Mucosa of descending colon (tissue), 3 donors: ENCODE measurements at regions not wholly inside any gene's neighbourhood (a gene's known extent, or its start where the extent isn't known, plus 50 kb on each side); places are given as distances from the start of the nearest gene placed in this dataset.

Source experiments
- ATAC-seq: fragments of 200-7000 bp; cut with Tn5 transposase; one replicate; pipeline ENCODE4 v1.9.1; 2020; ENCODE audit warnings: mild to moderate bottlenecking, moderate library complexity
- DNase-seq, 3 donors: peaks; one replicate each; pipeline ENCODE4 v3.0.0-alpha.2; 2020
- H3K36me3 ChIP-seq: fragments of 200-600 bp; one replicate; pipeline ENCODE4 v1.8.0; 2021; ENCODE audit warnings: low read depth, mild to moderate bottlenecking
- H3K4me1 ChIP-seq: fragments of 200-600 bp; one replicate; pipeline ENCODE4 v1.8.0; 2021; ENCODE audit warnings: low read depth, mild to moderate bottlenecking
- H3K4me3 ChIP-seq: fragments of 200-600 bp; one replicate; pipeline ENCODE4 v1.8.0; 2021; ENCODE audit warnings: mild to moderate bottlenecking
- H3K9me3 ChIP-seq: fragments of 200-600 bp; one replicate; pipeline ENCODE4 v1.8.0; 2021; ENCODE audit warnings: mild to moderate bottlenecking
- CTCF ChIP-seq: fragments of 200-600 bp; IDR thresholded peaks from one replicate; pipeline ENCODE4 v1.8.0; 2022; ENCODE audit warnings: antibody characterized with exemption, mild to moderate bottlenecking
- intact Hi-C, 2 donors: fragments of 100-400 bp; cut with DNase I in 1 of 2; cut with micrococcal nuclease in 1 of 2; formaldehyde crosslinking; loops; one replicate each; pipeline versions ENCODE4 v1.11.0 to v1.11.1; 2022; cut with DNase I, micrococcal nuclease
- donor health status: DM: no; HTN: no; CAD: no; lungs with moderate emphysema.
- donor health status: DM: no; HTN: no; CAD: no.
- donor health status: DM: no; HTN: yes; CAD: no.

GRCh38 chr13:22447132-22447886 is 733.5 kb upstream of the SGCG start:
- intact Hi-C loops: no loop called here
- no peak for TF ChIP-seq CTCF
- no peak for ATAC-seq
- H3K4me3 ChIP-seq: no peak overlapping the region
- no peaks in the 10 kb centered on the region for H3K36me3 ChIP-seq
- no peaks in the 10 kb centered on the region for H3K9me3 ChIP-seq
- peaks cover 4% of the 10 kb centered on the region for H3K4me1 ChIP-seq
- no peak for DNase-seq

DNA sequence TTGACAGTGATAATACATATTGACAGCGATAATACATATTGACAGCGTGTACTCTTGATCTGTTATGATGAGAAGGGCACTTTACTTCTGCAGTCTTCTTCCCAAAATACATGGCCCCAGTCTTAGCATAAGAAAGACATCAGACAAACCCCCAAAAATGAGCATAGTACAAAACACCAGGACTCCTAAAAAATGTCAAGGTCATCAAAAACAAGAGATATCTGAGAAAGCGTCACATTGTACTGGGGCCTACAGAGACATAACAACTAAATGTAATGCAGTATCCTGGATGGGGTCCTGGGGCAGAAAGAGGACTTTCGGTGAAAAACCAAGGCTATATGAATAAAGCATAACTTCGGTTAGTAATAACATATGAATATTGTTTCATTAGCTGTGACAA is 731.5 kb upstream of the SGCG start:
- DNase-seq (no peak), ATAC-seq (no peak)
- H3K36me3 ChIP-seq: no peaks in the 10 kb centered on the region
- no peak for TF ChIP-seq CTCF
- intact Hi-C loops: no loop called here
- no peaks in the 10 kb centered on the region for H3K9me3 ChIP-seq
- peaks cover 4% of the 10 kb centered on the region for H3K4me1 ChIP-seq
- no peak overlapping the region for H3K4me3 ChIP-seq

DNA sequence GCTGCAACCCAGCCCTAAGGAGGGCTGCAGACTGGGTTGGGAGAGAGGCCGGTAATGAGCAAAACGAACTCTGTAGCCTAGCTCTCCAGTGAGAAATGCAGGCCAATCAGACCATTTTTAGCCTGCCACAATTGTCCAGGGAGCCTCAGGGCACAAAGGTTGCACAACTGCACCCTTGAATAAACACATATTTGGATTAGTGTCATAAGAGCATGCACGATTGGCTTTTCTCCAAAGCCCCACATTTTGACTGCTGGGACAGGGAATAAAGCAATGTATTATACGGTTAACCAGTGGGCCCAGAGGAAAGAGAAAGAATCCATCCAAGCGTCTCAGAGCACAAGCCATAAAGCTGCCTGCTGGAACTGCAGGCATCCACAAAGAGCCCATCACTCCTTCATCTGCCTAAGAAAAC is 729.4 kb upstream of the SGCG start:
- peaks cover 4% of the 10 kb centered on the region for H3K4me1 ChIP-seq
- no peak for TF ChIP-seq CTCF
- intact Hi-C loops: no loop called here
- DNase-seq (no peak), ATAC-seq (no peak)
- H3K4me3 ChIP-seq: no peak overlapping the region
- no peaks in the 10 kb centered on the region for H3K36me3 ChIP-seq
- H3K9me3 ChIP-seq: no peaks in the 10 kb centered on the region

DNA sequence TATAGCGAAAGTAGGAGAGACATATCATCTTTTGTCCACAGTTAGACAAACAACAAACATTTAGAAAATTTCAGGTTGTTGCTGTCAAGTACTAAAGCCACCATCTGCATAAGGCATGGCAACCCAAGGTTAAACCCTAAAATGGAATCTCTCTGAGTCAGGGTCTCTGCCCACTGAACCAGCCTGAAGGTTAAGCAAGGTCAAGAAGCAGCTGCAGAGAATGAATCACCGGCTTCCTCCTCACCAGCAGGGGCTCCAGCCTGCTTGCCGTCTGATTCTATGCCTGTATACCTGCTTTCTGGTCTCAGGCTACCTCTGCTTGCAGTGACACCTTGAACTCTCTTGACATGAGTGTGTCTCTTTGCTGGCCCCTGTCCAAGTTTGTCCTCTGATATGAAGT is 726.2 kb upstream of the SGCG start:
- no peaks in the 10 kb centered on the region for H3K9me3 ChIP-seq
- peaks cover 4% of the 10 kb centered on the region for H3K4me1 ChIP-seq
- H3K4me3 ChIP-seq: no peak overlapping the region
- intact Hi-C loops: no loop called here
- no peak for TF ChIP-seq CTCF
- no peak for ATAC-seq
- no peak for DNase-seq
- H3K36me3 ChIP-seq: no peaks in the 10 kb centered on the region

DNA sequence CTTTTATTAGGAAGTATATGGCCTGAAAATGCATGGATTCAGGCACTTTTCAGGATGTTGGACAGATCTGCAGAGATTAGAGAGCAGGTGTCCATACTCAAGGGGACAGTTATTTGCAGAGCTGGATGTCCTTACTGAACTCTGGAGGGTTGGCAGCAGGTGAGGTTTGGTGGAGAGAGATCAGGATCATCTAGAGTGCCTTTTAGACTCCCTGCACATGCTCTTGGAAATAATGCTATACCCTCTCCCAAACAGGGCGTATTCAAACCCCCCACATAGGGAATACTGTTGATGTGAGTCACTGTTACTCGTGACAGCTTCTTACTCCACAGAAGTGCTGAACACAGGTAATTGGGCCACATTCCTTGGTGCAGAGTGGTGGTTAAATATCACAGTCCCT is 725.7 kb upstream of the SGCG start:
- no peak for TF ChIP-seq CTCF
- ATAC-seq: no peak
- no peak for DNase-seq
- intact Hi-C loops: no loop called here
- Histone ChIP-seq H3K4me3 (no peak overlapping the region), H3K4me1 (peaks cover 4% of the 10 kb centered on the region), H3K36me3 (no peaks in the 10 kb centered on the region), H3K9me3 (no peaks in the 10 kb centered on the region)
